Omental fat pad (tissue), 3 donors: ENCODE measurements at regions not wholly inside any gene's neighbourhood (a gene's known extent, or its start where the extent isn't known, plus 50 kb on each side); places are given as distances from the start of the nearest gene placed in this dataset.

Experiments used
- ATAC-seq: fragments of 150-250 bp; one replicate; pipeline ENCODE4 v1.9.1; 2016; ENCODE audit warnings: mild to moderate bottlenecking, moderate library complexity; ENCODE audit not compliant: low FRiP score
- DNase-seq: peaks from one replicate; pipeline ENCODE4 v3.0.0-alpha.2; 2019; ENCODE audit warnings: low spot score
- TF ChIP-seq, protein P1 (sequence below), 3 donors: fragments of 450-650 bp; IDR thresholded peaks; one replicate each; pipeline ENCODE4 v1.5.1; 2016 to 2017; ENCODE audit warnings: antibody characterized with exemption in 3 of 3, mild to moderate bottlenecking in 3 of 3, moderate library complexity in 2 of 3

- TF ChIP-seq, protein P1, sequence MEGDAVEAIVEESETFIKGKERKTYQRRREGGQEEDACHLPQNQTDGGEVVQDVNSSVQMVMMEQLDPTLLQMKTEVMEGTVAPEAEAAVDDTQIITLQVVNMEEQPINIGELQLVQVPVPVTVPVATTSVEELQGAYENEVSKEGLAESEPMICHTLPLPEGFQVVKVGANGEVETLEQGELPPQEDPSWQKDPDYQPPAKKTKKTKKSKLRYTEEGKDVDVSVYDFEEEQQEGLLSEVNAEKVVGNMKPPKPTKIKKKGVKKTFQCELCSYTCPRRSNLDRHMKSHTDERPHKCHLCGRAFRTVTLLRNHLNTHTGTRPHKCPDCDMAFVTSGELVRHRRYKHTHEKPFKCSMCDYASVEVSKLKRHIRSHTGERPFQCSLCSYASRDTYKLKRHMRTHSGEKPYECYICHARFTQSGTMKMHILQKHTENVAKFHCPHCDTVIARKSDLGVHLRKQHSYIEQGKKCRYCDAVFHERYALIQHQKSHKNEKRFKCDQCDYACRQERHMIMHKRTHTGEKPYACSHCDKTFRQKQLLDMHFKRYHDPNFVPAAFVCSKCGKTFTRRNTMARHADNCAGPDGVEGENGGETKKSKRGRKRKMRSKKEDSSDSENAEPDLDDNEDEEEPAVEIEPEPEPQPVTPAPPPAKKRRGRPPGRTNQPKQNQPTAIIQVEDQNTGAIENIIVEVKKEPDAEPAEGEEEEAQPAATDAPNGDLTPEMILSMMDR (IDR thresholded peaks at IDR 0.05) = no peak
- DNase-seq = no peak
- ATAC-seq = no peak
Observed at GRCh38 chr7:56538541-56539429, 422.6 kb upstream of the NUPR2 start.

GRCh38 chr7:56537952-56538351 lies 421.7 kb upstream of the NUPR2 start:
- DNase-seq = no peak
- ATAC-seq = peak; percentile 49
- TF ChIP-seq, protein P1 (IDR thresholded peaks at IDR 0.05) = no peak

GRCh38 chr7:56537477-56537876 lies 421.3 kb upstream of the NUPR2 start:
- ATAC-seq (no peak), DNase-seq (no peak)
- TF ChIP-seq, protein P1 (IDR thresholded peaks at IDR 0.05) = no peak

GRCh38 chr7:56495165-56495564 lies 378.9 kb upstream of the NUPR2 start:
- ATAC-seq (no peak), DNase-seq (no peak)
- TF ChIP-seq, protein P1 (IDR thresholded peaks at IDR 0.05) = no peak

DNA sequence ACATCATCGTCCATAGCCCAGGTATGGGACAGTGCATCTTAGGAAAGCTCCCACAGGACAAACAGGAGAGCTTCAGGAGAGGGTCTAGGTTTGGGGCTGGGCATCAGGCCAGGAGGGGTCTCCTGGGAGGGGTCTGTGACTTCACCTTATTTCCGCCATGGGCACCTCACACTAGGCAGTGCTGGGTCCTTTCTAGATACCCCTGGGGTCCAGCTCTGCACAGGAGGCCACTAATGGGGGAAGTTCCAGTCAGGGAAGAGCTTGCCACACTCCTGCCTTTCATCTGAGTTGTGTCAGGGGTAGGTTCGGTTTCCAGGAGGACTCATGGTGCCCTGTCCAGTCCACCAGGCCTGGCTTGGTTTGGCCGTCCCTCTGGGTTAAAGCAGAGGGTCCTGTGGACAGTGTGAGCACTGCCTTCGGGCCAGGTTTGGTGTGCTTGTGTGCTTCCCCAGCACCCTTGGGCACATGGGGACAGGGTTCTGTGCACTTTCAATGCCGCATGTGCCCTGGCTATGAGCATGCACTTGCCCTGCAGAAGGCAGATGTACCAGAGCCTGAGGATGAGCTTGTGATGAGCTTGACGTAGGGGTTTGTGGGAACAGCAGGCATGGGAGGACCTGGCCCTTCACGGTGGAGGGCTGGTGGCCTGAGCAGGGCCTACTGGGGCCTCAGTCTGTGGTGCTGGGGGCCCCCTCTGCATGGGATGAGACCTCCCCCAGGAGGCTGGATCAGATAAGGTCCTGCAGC lies 377.7 kb upstream of the NUPR2 start:
- TF ChIP-seq, protein P1 (IDR thresholded peaks at IDR 0.05) = no peak
- DNase-seq = no peak
- ATAC-seq = no peak

GRCh38 chr7:56493196-56493595 lies 377.0 kb upstream of the NUPR2 start:
- ATAC-seq (no peak), DNase-seq (no peak)
- TF ChIP-seq, protein P1 (IDR thresholded peaks at IDR 0.05) = no peak
